GM20000 (cell line): ENCODE measurements at regions not wholly inside any gene's neighbourhood (a gene's known extent, or its start where the extent isn't known, plus 50 kb on each side); places are given as distances from the start of the nearest gene placed in this dataset.

Experiments used
- DNase-seq: peaks from one replicate; pipeline ENCODE4 v3.0.0; 2012; ENCODE audit warnings: low spot score
- TF ChIP-seq, protein P1 (sequence below): IDR thresholded peaks from 2 replicates; pipeline ENCODE4 v1.5.1; 2012; ENCODE audit warnings: mild to moderate bottlenecking, control low read depth; ENCODE audit errors: extremely low read depth, missing control alignments

DNA sequence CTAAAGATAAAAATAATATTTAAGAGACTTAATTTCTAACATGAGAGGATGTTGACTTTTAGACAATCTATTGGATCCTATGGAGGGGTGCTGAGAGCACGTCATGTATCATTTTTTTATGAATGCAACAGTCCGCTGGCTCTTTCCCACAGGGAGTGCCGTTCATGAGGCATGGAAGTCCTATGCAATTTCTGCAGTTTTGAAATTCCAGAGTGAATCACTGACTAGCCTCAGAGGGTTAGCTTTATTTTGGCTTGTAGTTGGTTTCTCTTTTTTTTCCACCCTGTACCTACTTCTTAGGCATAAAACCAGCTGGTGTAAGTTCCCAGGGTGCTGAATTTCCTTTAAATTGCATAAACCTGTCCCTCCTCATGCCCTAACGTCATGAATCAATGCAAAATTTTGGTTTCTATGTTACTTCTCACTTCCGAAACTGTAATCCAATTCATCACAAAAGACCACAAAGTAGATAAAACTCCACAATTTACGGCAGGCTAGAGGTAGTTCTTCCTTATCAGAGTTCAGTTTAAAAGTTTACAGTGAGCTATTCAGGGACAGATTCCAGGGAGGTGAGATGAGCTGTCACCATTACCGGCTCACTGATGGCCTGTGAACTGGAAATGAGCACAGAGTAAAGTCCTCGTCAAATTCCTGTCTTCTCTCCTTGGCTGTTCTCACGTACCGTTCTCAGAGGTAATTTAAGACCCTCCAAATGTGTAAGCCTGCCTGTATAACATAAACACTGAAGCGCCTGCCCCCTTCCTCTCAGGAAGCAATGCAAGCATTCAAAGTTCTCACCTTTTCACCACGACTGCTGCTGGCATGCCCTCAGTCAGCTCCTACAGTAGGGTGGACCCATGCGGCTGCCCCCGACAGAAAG lies 216.6 kb upstream of the SLC10A2 start:
- DNase-seq = no peak
- TF ChIP-seq, protein P1, sequence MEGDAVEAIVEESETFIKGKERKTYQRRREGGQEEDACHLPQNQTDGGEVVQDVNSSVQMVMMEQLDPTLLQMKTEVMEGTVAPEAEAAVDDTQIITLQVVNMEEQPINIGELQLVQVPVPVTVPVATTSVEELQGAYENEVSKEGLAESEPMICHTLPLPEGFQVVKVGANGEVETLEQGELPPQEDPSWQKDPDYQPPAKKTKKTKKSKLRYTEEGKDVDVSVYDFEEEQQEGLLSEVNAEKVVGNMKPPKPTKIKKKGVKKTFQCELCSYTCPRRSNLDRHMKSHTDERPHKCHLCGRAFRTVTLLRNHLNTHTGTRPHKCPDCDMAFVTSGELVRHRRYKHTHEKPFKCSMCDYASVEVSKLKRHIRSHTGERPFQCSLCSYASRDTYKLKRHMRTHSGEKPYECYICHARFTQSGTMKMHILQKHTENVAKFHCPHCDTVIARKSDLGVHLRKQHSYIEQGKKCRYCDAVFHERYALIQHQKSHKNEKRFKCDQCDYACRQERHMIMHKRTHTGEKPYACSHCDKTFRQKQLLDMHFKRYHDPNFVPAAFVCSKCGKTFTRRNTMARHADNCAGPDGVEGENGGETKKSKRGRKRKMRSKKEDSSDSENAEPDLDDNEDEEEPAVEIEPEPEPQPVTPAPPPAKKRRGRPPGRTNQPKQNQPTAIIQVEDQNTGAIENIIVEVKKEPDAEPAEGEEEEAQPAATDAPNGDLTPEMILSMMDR = no peak

DNA sequence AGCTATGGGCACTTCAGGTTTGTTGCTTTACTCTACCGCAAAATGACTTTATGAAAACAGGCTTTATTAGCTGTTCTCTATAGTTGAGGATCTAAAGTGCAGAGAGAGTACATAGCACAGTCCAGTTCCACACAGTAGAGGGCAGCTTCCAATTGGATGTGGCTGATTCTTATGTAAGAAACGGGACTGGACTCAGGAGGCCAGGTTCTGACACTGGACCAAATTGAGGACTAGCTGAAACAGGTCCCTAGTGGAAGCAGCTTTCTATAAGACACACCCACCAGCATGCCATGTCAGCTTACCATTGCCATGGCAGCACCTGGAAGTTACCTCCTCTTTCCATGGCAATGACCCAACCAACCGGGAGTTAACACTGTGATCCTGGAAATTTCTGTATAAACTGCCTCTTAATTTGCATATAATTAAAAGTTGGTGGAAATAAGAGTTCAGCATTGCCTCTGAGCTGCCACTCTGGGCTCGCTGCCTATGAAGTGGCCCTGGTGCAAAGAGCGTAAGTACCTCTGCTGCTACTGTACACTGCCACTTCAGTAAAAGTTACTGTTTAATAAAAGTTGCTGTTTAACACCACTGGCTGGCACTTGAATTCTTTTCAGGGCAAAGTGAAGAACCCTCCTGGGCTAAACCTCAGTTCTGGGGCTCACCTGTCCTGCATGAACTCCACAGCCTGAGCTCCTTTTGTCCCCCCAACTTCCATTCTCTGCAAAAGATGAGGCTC lies 211.9 kb upstream of the SLC10A2 start:
- TF ChIP-seq, protein P1 = no peak

DNA sequence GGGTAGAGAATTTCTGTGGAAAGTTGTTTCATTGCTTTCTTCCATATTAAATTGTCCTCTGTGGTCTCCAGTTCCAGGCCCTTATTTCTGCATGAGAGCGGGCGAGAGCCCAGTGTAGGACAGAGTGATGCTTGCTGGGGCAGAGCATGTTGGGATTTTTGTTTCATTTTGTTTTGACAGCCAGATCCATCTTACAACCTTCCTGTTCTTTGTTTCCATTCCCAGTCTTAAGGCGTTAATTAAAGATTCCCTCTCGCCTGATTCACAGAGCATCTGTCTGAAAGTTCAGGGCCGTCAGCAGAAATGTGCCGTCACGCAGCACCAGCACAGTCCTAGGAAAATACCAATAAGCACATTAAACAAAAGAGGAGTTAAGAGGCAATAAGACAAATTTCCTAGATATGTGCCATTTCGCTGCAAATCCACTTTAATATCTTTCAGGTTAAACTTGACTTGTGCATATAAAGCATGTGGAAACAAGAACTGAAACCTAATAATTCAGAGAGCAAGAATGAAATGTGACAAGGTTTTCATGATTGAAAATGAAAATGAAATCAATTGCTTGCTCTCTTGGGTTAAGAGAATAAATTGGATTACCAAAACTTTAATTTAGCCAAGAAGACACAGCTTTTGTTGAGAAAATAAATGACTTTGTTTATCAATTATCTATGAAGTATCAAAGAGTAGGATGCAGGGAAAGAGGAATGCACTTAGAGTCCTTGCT lies 210.7 kb upstream of the SLC10A2 start:
- DNase-seq = peak; percentile 41
- TF ChIP-seq, protein P1 = no peak

More for the DNA sequence above, 211.9 kb upstream of the SLC10A2 start:
- no peak for DNase-seq

DNA sequence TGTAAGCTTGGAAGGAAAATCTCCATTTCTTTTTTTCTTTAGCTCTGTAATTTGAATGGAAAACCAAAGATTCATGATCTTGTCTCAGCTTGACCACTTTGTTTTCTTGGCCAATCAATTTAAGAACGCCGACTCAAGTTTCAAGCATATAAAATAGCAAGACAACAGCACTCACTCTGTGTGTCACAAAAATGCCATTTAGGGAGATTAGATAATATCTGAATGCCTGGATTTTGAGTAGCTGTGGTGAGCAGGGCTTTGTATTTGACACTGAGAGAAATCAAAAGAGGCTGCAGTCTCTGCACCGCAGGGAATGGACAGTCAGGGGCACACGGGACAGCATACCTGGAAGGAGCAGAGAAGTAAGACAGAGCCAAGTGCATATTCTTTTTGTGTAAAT lies 209.5 kb upstream of the SLC10A2 start:
- no peak for DNase-seq
- TF ChIP-seq, protein P1 = no peak

DNA sequence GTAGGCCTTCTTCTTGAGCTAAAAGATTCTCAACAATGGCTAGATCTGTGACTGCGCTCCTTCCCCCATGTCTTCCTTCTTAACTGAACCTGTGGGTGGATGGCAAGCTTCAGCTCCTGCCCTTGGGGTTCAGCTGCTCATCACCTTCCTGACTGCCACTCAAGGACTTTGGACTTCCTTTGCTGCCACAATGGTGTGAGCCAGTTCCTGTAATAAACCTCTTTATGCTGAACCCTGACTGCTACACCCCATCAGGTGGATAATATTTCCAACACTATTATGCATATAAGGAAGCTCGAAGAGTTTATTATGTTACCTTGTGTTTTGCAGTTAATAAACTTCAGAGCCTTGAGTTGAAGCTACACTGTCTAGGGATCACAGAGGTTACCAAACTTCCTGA lies 208.9 kb upstream of the SLC10A2 start:
- TF ChIP-seq, protein P1 = no peak
- DNase-seq = no peak

DNA sequence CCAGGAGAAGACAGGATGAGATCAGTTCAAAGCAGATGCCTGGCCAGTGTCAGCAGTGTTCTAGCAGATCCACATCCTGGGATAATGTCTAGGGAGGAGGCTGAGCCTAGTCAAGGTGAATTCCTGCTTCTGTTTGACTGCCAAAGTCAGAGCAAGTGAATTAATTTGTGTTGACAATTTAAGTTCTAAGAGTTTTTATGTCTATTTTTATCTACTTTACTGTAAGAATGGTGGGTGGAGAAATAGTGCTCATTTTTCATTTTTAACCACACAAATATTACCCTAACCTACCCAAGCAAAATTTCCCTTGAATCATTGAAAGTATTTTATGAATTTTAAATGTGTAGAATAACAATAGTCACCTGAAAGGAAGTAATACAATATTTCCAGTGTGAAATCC lies 207.6 kb upstream of the SLC10A2 start:
- TF ChIP-seq, protein P1 = no peak
- no peak for DNase-seq

DNA sequence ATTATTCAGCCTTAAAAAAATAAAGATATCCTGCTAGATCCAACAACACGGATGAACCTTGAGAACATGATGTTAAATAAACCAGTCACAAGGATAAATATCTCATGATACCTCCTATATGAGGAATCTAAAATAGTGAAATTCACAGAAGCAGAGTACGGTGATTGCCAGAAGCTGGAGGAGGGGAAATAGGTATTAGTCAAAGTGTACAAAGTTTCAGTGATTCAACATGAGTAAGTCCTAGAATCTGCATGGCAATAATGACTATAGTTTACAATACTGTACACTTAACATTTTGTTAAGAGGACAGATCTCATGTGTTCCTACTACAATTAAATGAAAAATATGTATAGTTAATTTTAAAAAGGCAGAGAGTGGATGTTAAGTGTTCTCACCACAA lies 206.6 kb upstream of the SLC10A2 start:
- TF ChIP-seq, protein P1 = no peak
- DNase-seq = no peak
